ENCODE measurements at regions not wholly inside any gene's neighbourhood (a gene's known extent, or its start where the extent isn't known, plus 50 kb on each side); places are given as distances from the start of the nearest gene placed in this dataset.
"Not testable (repeated sequence)": the region's sequence is repeated elsewhere in the genome, so short reads cannot be mapped to it uniquely, and the experiment has no call there.

GRCh38 chr2:17193433-17193890, 324.8 kb downstream of the RAD51AP2 start:
- not testable (repeated sequence) for TF ChIP-seq EZH2 (IDR thresholded peaks at IDR 0.05; ENCODE audit: low read depth, unreplicated experiment); CTCF (conservative IDR thresholded peaks at IDR 0.05; ENCODE audit: low read depth in 2 of 2); POLR2AphosphoS5 (IDR thresholded peaks at IDR 0.05; ENCODE audit: low read depth); REST (IDR thresholded peaks at IDR 0.05; ENCODE audit: unreplicated experiment); EZH2phosphoT487 (IDR thresholded peaks at IDR 0.05; ENCODE audit: unreplicated experiment); CREB1 (CRISPR knock-in tag; IDR thresholded peaks at IDR 0.05; ENCODE audit: low read depth); ETS1 (IDR thresholded peaks at IDR 0.05); NANOG (IDR thresholded peaks at IDR 0.05; ENCODE audit: borderline replicate concordance)

Measured in GM23338 (cell line).